H9 (cell line): ENCODE measurements at regions not wholly inside any gene's neighbourhood (a gene's known extent, or its start where the extent isn't known, plus 50 kb on each side); places are given as distances from the start of the nearest gene placed in this dataset.

Source experiments
- DNase-seq: peaks from one replicate; pipeline ENCODE4 v3.0.0-alpha.2; 2017
- H2AFZ ChIP-seq: one replicate; pipeline ENCODE4 v1.6.1; 2013; ENCODE audit warnings: mild to moderate bottlenecking, low read length, control low read depth, moderate library complexity
- H2AK5ac ChIP-seq: 2 replicates; pipeline ENCODE4 v1.6.1; 2013; ENCODE audit warnings: low read length, control low read depth, mixed read lengths; ENCODE audit not compliant: insufficient read length
- H2BK120ac ChIP-seq: one replicate; pipeline ENCODE4 v1.6.1; 2013; ENCODE audit warnings: low read depth, mild to moderate bottlenecking, low read length, control low read depth, inconsistent platforms; ENCODE audit not compliant: poor library complexity, severe bottlenecking
- H2BK12ac ChIP-seq: 2 replicates; pipeline ENCODE4 v1.6.1; 2013; ENCODE audit warnings: low read length, control low read depth, mixed read lengths, low read depth; ENCODE audit not compliant: insufficient read length
- H2BK15ac ChIP-seq: 2 replicates; pipeline ENCODE4 v1.6.1; 2013; ENCODE audit warnings: low read depth, low read length, control low read depth
- H2BK20ac ChIP-seq: one replicate; pipeline ENCODE4 v1.6.1; 2013; ENCODE audit warnings: low read depth, mild to moderate bottlenecking, low read length, control low read depth, inconsistent platforms; ENCODE audit not compliant: poor library complexity, severe bottlenecking
- H2BK5ac ChIP-seq: 2 replicates; pipeline ENCODE4 v1.6.1; 2013; ENCODE audit warnings: low read length, control low read depth, mixed read lengths; ENCODE audit not compliant: insufficient read length
- H3K14ac ChIP-seq: 2 replicates; pipeline ENCODE4 v1.6.1; 2013; ENCODE audit warnings: low read length, control low read depth; ENCODE audit not compliant: insufficient read depth
- H3K18ac ChIP-seq: 2 replicates; pipeline ENCODE4 v1.6.1; 2013; ENCODE audit warnings: low read depth, mild to moderate bottlenecking, mixed read lengths, low read length, control low read depth; ENCODE audit not compliant: insufficient read length
- H3K23ac ChIP-seq: 2 replicates; pipeline ENCODE4 v1.6.1; 2013; ENCODE audit warnings: low read length, control low read depth, mixed read lengths, low read depth; ENCODE audit not compliant: insufficient read length
- H3K23me2 ChIP-seq: 2 replicates; pipeline ENCODE4 v1.6.1; 2013; ENCODE audit warnings: low read depth, mild to moderate bottlenecking, mixed read lengths, low read length, control low read depth; ENCODE audit not compliant: insufficient read length, poor library complexity, severe bottlenecking
- H3K27ac ChIP-seq: 2 replicates; pipeline ENCODE4 v1.5.1; 2013; ENCODE audit warnings: low read length, control low read depth, mixed read lengths, low read depth; ENCODE audit not compliant: insufficient read length
- H3K27me3 ChIP-seq: 2 replicates; pipeline ENCODE4 v1.6.1; 2013; ENCODE audit warnings: low read length, control low read depth, inconsistent platforms; ENCODE audit not compliant: insufficient read depth
- H3K4ac ChIP-seq: 2 replicates; pipeline ENCODE4 v1.6.1; 2013; ENCODE audit warnings: low read depth, mild to moderate bottlenecking, control low read depth, inconsistent platforms, low read length, moderate library complexity
- H3K4me1 ChIP-seq: 2 replicates; pipeline ENCODE4 v1.6.1; 2013; ENCODE audit warnings: low read length, control low read depth, inconsistent platforms; ENCODE audit not compliant: insufficient read depth
- H3K4me2 ChIP-seq: 2 replicates; pipeline ENCODE4 v1.6.1; 2013; ENCODE audit warnings: low read length, control low read depth, mixed read lengths; ENCODE audit not compliant: insufficient read length, insufficient read depth
- H3K56ac ChIP-seq: 2 replicates; pipeline ENCODE4 v1.6.1; 2013; ENCODE audit warnings: low read depth, mild to moderate bottlenecking, mixed read lengths, low read length, control low read depth; ENCODE audit not compliant: insufficient read length
- H3K79me1 ChIP-seq: 2 replicates; pipeline ENCODE4 v1.6.1; 2013; ENCODE audit warnings: low read depth, mild to moderate bottlenecking, moderate library complexity, low read length, control low read depth, inconsistent platforms; ENCODE audit not compliant: insufficient read depth, poor library complexity, severe bottlenecking
- H3K79me2 ChIP-seq: 2 replicates; pipeline ENCODE4 v1.6.1; 2013; ENCODE audit warnings: low read length, control low read depth, inconsistent platforms; ENCODE audit not compliant: insufficient read depth
- H3K9ac ChIP-seq: 2 replicates; pipeline ENCODE4 v1.6.1; 2013; ENCODE audit warnings: low read length, control low read depth, mixed read lengths; ENCODE audit not compliant: insufficient read length; ENCODE audit errors: extremely low read depth
- H3K9me3 ChIP-seq: one replicate; pipeline ENCODE4 v1.6.1; 2013; ENCODE audit warnings: low read depth, low read length, inconsistent platforms; ENCODE audit not compliant: control insufficient read depth
- H3T11ph ChIP-seq: one replicate; pipeline ENCODE4 v1.6.1; 2013; ENCODE audit warnings: mild to moderate bottlenecking, low read length, control low read depth, inconsistent platforms
- H4K20me1 ChIP-seq: one replicate; pipeline ENCODE4 v1.6.1; 2013; ENCODE audit not compliant: control insufficient read depth, insufficient read length, insufficient read depth
- H4K5ac ChIP-seq: 2 replicates; pipeline ENCODE4 v1.6.1; 2013; ENCODE audit warnings: low read depth, mild to moderate bottlenecking, mixed read lengths, low read length, control low read depth; ENCODE audit not compliant: insufficient read length
- H4K8ac ChIP-seq: replicated peaks from 2 replicates; pipeline ENCODE4 v1.6.1; 2013; ENCODE audit warnings: low read length, control low read depth, mixed read lengths, low read depth; ENCODE audit not compliant: insufficient read length
- H4K91ac ChIP-seq: 2 replicates; pipeline ENCODE4 v1.6.1; 2013; ENCODE audit warnings: low read depth, mild to moderate bottlenecking, moderate library complexity, mixed read lengths, low read length, control low read depth; ENCODE audit not compliant: insufficient read length
- H3K27ac Mint-ChIP-seq, 3 experiments: 2 replicates in 2 of 3; 3 replicates in 1 of 3; pipeline ENCODE4 v1.8.0; 2020 to 2021; ENCODE audit warnings: mixed read lengths in 3 of 3, mild to moderate bottlenecking in 1 of 3, moderate library complexity in 1 of 3
- H3K27me3 Mint-ChIP-seq: 2 replicates; pipeline ENCODE4 v1.8.0; 2021; ENCODE audit warnings: low read depth, mild to moderate bottlenecking, moderate library complexity, mixed read lengths
- H3K36me3 Mint-ChIP-seq, 3 experiments: 2 replicates in 2 of 3; 3 replicates in 1 of 3; pipeline ENCODE4 v1.8.0; 2020 to 2021; ENCODE audit warnings: low read depth in 3 of 3, mixed read lengths in 3 of 3; ENCODE audit not compliant: insufficient read depth in 1 of 3
- H3K4me1 Mint-ChIP-seq, 2 experiments: 2 replicates each; pipeline ENCODE4 v1.8.0; 2020; ENCODE audit warnings: mixed read lengths in 2 of 2
- H3K4me3 Mint-ChIP-seq, 2 experiments: 2 replicates in 1 of 2; 3 replicates in 1 of 2; pipeline ENCODE4 v1.8.0; 2020 to 2021; ENCODE audit warnings: mild to moderate bottlenecking in 2 of 2, mixed read lengths in 2 of 2, moderate library complexity in 1 of 2
- H3K9me3 Mint-ChIP-seq, 2 experiments: 2 replicates in 1 of 2; 3 replicates in 1 of 2; pipeline ENCODE4 v1.8.0; 2020; ENCODE audit warnings: mild to moderate bottlenecking in 2 of 2, mixed read lengths in 2 of 2, moderate library complexity in 1 of 2
- CTCF ChIP-seq: fragments of 200-600 bp; sonication (generic); conservative IDR thresholded peaks from 3 replicates; pipeline ENCODE4 v1.8.0; 2021; ENCODE audit warnings: antibody characterized with exemption, mild to moderate bottlenecking
- WGBS: extraction: QIAGEN DNeasy Blood & Tissue Kit; methylation state at CpG from one replicate; pipeline ENCODE4 v1.1.7; 2013; ENCODE audit warnings: missing lambda C conversion rate, low lambda C conversion rate, mixed read lengths; ENCODE audit not compliant: insufficient read length; ENCODE audit errors: extremely low coverage; 5-methylcytosine and 5-hydroxymethylcytosine counted together

- Mint-ChIP-seq H3K4me1 (peaks cover 15 to 17% of the 10 kb centered on the region in 2 experiments), H3K36me3 (peaks cover 0 to 14% (median 0%) of the 10 kb centered on the region in 3 experiments; a peak in 2 of 7 replicates), H3K27me3 (0 out of 2 replicates have a peak, but pooled peaks cover 3% of the 10 kb centered on the region), H3K27ac (no peak overlapping the region), H3K9me3 (peaks cover 7 to 12% of the 10 kb centered on the region in 2 experiments), H3K4me3 (no peak overlapping the region)
- Histone ChIP-seq H2AK5ac (no peak overlapping the region), H2BK15ac (no peak overlapping the region), H3K4me2 (no peak overlapping the region), H2BK12ac (no peak overlapping the region), H4K5ac (no peak overlapping the region), H4K20me1 (no peaks in the 10 kb centered on the region), H4K8ac (no peak overlapping the region), H3K56ac (no peak overlapping the region), H3K9me3 (peaks cover 5% of the 10 kb centered on the region), H3K18ac (no peak overlapping the region), H3K9ac (no peak overlapping the region), H2AFZ (no peak overlapping the region), H3K27me3 (no peaks in the 10 kb centered on the region), H2BK5ac (no peak overlapping the region), H3K14ac (no peak overlapping the region), H3K4ac (no peak overlapping the region), H3K23ac (no peak overlapping the region), H3K23me2 (no peaks in the 10 kb centered on the region), H3K4me1 (peaks cover 7% of the 10 kb centered on the region; the same call in 1 of the 2 replicates), H2BK120ac (no peak overlapping the region), H2BK20ac (no peak overlapping the region), H3T11ph (no peak overlapping the region), H3K79me2 (no peaks in the 10 kb centered on the region), H3K27ac (no peak overlapping the region), H4K91ac (no peak overlapping the region), H3K79me1 (no peaks in the 10 kb centered on the region)
- no CpG with 5 or more reads among the region's 6 CpGs for WGBS
- DNase-seq, result no peak
- no peak for TF ChIP-seq CTCF
Observed at GRCh38 chr10:128549101-128549608, 422.9 kb upstream of the MKI67 start.
